ENCODE measurements at regions not wholly inside any gene's neighbourhood (a gene's known extent, or its start where the extent isn't known, plus 50 kb on each side); places are given as distances from the start of the nearest gene placed in this dataset.

- DNase-seq (ENCODE audit: extremely low spot score) = no peak
- CTCF ChIA-PET = no interaction called here
- no peak for TF ChIP-seq CTCF (IDR thresholded peaks at IDR 0.05; ENCODE audit: control extremely low read depth, extremely low read depth, low read depth, missing control alignments)
- POLR2A ChIA-PET = no interaction called here
Measured at GRCh38 chr4:137635601-137636000, 103.3 kb upstream of the PCDH18 start.

- no peak for DNase-seq (ENCODE audit: extremely low spot score)
- POLR2A ChIA-PET = no interaction called here
- CTCF ChIA-PET = no interaction called here
- no peak for TF ChIP-seq CTCF (IDR thresholded peaks at IDR 0.05; ENCODE audit: control extremely low read depth, extremely low read depth, low read depth, missing control alignments)
Measured at GRCh38 chr4:137635108-137635507, 102.8 kb upstream of the PCDH18 start.

GRCh38 chr4:137632842-137633241 is 100.5 kb upstream of the PCDH18 start:
- CTCF ChIA-PET = no interaction called here
- no peak for TF ChIP-seq CTCF (IDR thresholded peaks at IDR 0.05; ENCODE audit: control extremely low read depth, extremely low read depth, low read depth, missing control alignments)
- DNase-seq (ENCODE audit: extremely low spot score) = no peak
- POLR2A ChIA-PET = no interaction called here

DNA sequence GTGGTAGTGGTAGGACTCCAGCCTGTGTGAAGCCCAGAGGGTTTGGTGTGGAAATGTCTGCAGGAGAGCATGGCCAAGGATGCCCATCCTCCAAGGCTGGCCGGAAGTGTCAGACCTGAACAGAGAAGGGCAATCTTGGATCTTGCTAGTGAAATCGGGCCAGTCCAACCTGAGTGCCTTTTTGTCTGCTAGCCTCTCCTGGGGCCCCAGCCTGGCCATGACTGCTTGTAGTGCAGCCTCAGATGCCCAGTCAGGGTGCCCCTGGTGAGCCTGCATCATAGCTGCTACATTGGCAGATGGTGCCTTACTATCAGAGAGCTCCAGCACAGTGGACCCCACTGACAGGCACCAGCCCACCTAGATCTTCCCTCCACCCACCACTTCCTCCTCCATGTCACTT is 99.3 kb upstream of the PCDH18 start:
- CTCF ChIA-PET = interaction anchor here (0.7 kb wide), 1 partner anchor 10 kb away, joined by 3 read pairs; no protein-coding TSS in a partner anchor
- DNase-seq (ENCODE audit: extremely low spot score) = no peak
- POLR2A ChIA-PET = no interaction called here
- TF ChIP-seq CTCF (IDR thresholded peaks at IDR 0.05; ENCODE audit: control extremely low read depth, extremely low read depth, low read depth, missing control alignments) = no peak

- no peak for TF ChIP-seq CTCF (IDR thresholded peaks at IDR 0.05; ENCODE audit: control extremely low read depth, extremely low read depth, low read depth, missing control alignments)
- ChIA-PET CTCF (no interaction called here), POLR2A (no interaction called here)
- DNase-seq (ENCODE audit: extremely low spot score) = no peak
Measured at GRCh38 chr4:137630252-137630651, 98.0 kb upstream of the PCDH18 start.

DNA sequence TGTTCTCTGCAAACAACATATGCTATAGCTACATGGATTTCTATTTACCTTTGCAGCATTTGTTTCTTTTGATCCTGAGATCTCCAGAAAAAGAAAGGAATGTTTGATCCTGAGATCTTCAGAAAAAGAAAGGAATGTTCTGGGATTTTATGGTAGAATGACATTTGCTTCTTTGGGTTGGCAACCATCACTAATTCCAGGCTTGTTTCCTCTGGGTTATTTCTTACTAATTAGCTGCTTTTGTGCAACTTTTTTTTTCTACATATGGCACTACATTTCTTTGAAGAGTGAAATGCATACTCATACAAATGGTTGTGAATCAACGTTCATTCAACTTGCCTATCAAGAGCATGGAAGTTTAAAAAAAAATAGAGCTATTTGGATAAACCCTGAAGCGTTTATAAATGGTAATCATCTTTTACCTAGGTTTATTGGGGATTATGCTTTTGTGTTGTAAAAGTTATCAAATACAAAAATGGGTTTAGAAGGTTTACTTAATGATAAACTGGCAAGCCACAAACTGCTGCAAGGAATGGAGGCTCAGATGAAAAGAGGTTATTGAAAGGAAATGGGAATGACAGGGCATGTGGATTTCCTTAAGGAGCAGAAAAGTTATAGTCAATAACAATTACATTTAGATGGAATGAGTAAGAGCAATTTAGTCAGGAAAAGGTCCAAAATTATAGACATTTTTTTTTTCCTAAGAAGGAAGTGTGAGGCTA is 95.6 kb upstream of the PCDH18 start:
- ChIA-PET POLR2A (no interaction called here), CTCF (interaction anchor here (1.2 kb wide), 1 partner anchor 11 kb away, joined by 4 read pairs; no protein-coding TSS in a partner anchor)
- DNase-seq (ENCODE audit: extremely low spot score) = no peak
- no peak for TF ChIP-seq CTCF (IDR thresholded peaks at IDR 0.05; ENCODE audit: control extremely low read depth, extremely low read depth, low read depth, missing control alignments)
